ENCODE measurements at regions not wholly inside any gene's neighbourhood (a gene's known extent, or its start where the extent isn't known, plus 50 kb on each side); places are given as distances from the start of the nearest gene placed in this dataset.
A peak's percentile ranks its signal among the peaks of the same experiment; 100 is the strongest.

DNA sequence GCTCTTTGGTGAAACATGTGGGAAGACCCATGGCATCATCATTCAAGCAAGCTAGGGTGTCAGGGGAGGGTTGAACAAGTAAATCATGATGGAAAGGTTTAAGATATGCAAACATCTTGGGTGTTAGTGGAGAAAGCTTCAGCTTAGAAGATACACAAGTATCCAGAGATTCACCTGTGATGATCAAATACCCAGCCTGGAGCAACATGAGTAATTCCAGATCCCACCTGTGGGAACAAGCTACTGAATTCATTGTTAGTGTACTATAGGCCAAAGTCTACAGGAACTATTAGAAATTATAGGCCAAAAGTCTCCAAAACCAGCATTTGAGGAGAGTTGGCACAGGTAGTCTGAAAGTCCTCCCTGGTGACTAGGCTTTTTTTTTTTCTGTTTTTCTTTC lies 499.9 kb downstream of the NUF2 start:
- no peak for DNase-seq

DNA sequence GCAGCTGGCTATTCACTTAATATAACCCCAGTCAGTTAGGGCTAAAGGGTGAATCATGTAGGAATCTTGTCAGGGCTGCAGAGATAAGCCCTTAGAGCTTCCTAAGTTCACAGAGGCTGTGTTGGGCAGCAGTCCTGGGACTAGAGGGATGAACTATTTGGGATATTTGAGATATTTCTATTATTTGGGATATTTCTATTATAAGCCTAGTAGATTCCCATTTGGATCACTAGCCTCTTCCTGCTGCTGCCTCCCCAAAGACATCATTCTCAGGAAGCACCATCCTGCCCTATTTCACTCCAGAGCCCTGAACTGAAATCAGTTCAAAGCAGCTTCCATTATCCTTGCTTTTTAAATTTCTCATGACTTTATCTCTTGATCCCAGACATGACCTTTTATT lies 501.3 kb downstream of the NUF2 start:
- no peak for DNase-seq

DNA sequence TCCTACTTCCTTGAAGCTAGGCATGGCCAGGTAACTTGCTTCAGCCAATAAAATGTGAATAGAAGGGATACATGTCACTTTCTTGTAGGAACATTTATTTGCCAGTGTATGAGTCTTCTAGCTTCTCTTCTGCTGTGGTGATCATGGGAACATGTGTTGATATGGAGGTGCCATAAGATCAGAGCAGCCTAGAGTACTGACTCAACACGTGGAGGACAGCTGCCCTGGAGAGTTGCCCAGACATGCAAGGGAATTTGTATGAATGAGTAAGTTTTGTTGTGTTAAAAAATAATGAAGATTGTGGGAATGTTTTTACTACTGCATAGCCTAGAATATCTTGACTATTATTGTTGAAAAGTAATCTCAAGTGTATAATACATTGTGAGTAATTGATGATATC lies 502.3 kb downstream of the NUF2 start:
- DNase-seq: no peak

DNA sequence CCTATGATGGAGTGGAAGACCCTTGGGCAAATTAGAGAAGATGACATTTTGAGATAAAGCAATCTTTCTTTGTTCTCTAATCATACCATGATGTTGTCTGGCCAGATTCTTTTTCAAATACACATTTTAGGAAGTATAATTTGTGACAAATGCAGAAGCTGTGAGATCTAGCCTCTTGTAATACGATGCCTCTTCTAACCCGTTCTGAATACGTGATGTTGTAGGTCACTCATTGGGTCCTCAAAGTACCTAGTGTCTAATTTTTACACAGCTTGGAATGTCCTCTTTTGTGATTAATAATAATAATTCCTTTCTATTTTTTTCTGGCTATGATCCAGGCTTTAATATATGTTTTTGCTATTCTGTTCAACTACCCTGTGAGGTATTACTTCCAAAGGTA lies 502.7 kb downstream of the NUF2 start:
- no peak for DNase-seq

DNA sequence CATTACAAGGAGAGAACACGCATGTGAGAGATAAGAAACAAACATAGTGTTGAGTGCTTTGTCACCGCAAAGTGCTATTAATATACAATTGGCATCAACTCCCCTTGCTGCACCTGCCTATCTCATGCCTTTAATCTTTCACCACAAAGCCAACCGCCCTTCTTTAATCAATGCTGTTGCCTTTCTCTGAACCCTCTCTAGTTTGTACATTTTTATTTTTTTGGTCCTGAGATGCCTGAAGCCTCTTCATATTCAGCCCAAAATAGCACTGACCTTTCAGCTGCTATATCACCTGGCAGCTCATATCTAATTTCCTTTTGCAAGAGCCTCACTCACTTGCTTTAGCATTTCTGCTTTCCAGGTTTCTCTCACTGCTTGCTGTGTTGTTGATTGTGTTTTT lies 504.7 kb downstream of the NUF2 start:
- DNase-seq: peak; percentile 96 to 98

DNA sequence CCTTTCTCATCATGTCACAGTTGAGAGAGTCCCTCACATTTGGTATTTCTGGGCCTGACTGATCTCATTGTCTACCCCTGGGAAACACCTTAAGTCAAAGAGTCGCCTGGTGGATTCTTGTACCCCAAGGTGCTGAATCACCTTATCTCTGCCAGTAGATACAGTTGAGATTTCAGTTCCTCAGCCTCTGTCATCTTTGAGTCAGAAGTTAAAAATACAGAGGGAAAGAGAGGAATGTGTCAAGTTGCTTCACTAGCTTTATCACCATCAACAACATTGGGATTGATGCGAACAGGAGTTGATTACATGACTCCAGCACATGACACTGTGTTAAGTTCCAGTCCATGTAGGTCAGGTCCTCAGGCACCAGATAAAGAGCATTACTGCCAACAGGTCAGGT lies 513.0 kb downstream of the NUF2 start:
- DNase-seq: no peak

DNA sequence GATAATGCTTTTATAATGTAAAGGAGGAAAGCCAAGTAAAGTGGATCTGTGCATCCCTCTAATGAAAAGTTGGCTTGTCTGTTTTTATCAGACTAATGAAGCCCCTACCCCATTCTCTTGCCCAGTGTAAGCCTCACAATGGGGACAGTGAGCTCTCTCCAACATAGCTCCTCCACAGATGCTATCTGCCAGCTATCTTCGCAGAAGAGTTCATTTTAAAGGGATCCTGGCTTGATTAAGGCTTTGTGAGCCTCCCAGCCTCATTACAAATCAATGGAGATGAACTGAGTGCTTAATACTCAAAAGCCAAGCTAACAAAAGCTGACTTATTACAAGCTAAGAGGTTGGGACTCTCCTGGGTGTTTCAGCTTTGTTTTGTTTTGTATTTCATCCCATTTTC lies 514.7 kb downstream of the NUF2 start:
- DNase-seq: no peak

DNA sequence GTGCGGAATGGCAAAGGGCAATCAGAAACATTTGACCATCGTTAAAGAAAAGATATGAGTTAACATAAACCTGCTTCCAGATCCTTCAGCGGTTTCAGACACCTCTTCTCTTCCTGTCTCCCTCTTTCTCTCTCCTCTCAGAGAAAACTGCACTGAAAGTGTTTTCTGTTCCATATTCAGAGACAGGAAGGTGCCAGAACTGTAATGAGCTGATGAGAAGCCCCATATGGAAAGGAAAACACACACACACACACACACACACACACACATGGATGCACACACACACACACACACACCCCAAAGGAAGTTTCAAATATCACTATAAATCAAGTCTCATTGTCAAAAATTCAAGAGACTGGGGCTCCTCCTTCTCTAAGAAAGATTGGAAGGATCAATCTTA lies 515.5 kb downstream of the NUF2 start:
- no peak for DNase-seq

DNA sequence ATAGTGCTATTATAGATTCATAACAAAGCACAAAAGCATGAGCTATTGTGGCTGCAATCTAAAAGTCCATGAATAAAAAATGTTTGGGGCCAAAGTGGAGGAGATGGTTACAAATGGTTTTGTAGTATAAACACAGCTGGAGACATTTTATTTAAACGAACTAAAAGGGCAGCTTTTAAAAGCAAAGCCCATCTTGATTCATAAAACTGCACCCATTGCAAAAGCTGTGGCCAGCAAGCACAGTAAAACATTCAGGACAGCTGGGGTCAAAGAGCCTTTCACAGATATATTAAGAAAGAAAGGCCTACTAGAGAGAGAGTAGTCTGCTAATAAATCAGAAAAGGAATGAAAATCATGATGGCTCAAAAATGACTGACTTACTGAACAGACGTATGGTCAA lies 520.8 kb downstream of the NUF2 start:
- no peak for DNase-seq

DNA sequence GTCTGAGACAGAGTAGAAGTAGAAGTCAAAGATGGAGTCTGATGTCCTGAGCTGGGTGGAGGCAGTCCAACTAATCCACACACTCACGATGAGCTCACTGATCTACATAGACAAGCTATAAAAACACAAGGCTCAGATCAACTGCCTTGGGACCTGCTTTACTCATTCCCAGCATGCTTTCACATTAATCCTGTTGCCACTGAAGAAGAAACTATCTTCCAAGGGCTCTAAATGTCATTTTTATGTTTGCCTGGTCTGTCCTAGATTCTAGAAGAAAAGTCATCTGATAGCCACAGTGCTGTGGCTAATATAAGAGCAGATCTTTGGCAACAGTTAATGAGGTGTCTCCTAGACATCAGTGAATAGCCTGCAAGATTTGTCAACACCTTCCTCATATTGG lies 522.7 kb downstream of the NUF2 start:
- no peak for DNase-seq

DNA sequence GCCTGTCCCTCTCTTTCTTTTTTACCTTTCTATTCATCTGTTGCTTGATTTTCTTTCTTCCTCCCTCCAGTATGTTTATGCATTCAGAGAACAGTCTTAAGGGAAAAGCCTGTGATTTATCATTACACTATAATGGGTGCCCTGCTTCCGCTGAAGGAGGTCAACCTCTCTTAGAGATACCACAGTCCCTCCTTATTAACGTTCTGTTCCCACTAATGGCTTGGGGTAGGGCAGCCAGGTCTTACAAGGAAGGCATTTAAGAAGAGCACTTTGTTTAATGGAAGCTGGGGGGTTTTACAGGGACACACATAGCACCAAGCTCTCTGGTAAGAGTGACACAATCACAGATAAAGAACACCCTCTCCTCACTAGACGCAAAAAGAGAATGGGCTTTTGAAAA lies 523.5 kb downstream of the NUF2 start:
- no peak for DNase-seq

DNA sequence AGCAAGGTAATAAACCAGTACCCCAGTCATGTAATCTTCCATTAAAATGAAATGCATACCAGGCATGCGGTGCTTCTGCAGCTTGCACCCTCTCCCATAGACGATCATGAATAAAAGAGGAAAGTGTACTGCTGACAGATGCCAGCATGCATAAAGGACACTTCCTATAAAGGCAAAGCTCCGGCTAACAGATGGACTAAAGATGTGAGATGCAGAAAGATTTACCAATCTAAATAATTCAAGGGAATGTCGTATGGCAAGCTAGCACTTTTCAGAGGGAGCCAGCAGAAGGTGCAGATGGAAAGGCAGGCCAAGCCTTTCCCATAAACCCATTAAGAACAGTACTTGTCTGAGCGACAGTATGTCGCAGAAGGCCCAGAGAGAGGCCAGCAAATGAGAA lies 542.0 kb downstream of the NUF2 start:
- DNase-seq: no peak

DNA sequence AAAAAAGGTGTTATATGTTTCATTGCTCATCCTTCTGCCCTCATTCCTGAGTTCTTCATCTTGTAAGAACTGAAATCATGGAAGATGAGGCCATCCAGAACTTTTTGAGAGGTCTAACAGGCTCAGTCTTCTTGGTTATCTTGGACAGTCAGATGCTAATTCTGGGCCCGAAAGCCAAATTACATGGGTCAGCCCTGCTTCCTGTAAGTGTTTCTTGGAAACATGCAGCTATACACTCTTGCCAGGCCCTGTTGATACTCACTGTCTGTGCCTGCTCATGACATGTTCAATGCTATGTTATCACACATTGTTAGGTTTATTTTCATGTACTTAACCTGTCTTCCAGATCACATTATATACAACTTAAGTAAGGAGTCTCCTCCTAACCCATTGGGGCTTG lies 542.5 kb downstream of the NUF2 start:
- no peak for DNase-seq

DNA sequence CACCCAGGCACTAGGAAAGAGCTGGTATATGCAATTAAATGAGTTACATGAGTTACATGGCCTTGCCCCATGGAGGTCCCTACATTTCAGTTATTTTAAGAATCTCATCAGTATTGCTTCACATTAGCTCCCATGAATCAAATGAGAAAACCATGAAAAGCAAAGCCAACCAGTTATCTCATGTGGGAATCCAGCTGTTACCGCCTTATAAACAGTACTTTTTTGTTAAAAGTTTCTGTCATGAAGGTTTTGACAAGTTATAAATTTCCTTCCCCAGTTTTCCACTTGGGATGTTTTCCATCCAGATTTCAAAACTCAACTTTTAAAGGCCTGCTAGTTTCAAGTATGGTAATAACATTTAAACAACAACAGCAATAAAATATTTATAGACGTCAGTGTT lies 544.8 kb downstream of the NUF2 start:
- no peak for DNase-seq

DNA sequence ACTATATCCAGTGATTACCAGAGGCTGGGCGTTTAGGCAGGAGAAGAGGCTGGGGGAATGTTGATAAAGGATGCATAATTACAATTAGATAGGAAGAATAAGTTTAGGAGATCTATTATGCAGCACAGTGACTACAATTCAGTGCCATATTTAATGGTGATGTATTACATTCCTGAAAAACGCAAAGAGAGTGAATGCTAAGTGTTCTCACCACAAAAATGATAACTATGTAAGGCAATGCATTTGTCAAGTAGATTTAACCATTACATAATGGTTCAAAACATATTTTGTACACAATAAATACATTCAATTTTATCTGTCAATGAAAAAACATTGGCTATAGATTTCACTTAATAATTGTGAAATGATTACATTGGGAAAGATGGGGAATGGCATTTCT lies 548.9 kb downstream of the NUF2 start:
- DNase-seq: no peak

DNA sequence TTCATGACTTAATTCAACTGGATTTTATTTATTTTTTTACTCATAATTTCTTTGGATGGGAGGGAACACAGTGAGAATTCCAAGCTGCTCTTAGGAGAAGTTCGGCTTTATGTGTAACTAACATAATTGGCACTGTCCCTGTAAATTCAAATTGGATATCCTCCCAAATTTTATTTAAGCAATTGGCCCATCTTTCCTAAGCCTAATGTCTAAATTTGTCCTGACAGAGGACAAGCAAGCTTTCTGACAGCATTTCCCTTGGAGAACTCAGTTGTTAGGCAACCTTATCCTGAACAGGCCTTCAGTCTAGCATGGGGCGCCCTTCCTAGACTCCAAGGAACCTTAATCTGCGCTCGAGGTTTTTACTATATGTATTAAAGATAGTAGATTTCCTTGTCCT lies 550.3 kb downstream of the NUF2 start:
- DNase-seq: no peak

DNA sequence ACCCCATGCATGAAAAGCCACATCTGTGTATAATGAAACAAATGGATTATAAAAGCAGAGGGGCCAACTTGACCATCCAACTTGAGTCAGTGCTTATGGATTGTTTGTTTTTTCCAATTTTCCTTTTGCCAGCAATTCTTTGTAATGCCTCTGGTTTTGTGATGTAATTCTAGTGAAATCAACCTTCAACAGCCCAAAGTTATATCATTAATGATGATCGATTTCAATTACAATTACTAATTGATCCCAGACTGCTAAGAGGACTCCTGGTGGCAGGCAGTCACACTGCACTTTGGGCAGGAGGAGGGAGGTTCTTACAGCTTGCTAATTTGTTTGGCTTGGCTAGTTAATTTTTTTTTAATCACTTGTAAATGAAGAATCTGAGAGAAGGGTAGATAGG lies 552.3 kb downstream of the NUF2 start:
- DNase-seq: no peak

DNA sequence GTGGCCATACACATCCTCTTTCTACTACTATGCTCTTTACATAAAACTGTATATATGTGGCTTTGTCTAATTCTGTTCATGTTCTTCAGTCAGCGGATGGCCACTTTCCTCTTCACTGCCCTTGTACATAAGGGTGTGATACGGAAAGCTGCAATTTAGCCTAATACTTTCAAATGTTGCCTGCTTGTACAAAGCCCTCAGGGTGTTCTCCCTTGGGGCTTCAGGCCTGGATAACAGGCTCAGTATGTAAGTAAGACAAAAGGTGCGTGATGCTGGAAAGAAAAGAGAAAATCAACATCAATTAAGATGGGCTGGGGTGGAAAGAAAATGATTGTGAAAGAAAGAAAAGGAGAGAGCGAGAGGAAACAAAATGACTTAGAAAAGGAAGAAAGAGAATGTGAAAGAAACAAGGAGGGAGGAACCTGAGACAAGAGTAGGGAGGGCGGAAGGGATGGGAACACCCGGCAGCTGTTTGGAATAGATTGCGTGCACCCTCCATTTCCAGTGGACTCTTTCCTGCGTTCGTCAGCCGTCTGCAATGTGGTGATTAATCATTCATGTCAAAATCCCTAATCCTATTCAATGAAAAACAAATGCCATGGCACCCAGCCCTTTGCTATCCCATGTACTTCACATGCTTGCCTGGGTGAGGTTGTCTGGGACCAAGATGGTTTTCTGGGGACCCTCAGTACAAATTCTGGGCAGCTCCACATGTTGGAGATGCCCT lies 553.6 kb downstream of the NUF2 start:
- peak in 1 of 2 experiments; percentile 52 for DNase-seq

DNA sequence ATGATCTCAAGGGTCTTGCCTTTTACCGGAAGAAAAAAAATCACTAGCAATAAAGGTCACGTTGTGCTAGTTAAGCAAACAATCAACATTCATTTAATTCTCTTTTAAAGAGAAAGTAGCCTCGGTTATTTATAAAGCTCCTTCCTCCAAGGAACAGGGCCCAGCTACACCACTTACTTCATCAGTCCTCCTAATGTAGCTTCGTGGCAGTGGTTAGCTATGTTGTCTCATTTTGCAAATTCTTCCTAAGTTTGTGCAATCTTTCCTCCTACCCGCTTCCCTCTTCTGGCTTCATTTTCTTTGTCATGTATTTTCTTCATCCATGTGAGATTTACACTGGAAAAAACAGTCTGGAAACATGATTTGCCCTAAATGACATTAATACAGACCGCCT lies 554.2 kb downstream of the NUF2 start:
- DNase-seq: no peak

DNA sequence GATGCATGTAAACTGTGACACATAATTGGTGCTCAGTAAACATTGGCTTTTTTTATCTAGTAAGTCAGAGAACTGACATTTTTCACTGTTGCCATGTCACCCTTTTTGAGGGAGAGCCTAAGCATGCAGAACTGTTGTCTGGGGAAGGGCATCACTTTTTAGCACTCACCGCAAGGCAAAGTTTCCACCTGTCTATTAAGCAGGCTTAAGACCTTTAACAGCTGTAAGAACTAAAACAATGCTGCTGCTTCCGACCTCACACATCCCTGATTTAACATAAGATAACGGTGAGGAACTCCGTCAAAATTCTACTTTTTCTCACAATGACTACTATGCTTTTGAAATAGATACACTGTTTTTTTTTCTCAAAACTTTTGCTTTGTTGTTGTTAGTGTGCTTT lies 554.8 kb downstream of the NUF2 start:
- no peak for DNase-seq

DNA sequence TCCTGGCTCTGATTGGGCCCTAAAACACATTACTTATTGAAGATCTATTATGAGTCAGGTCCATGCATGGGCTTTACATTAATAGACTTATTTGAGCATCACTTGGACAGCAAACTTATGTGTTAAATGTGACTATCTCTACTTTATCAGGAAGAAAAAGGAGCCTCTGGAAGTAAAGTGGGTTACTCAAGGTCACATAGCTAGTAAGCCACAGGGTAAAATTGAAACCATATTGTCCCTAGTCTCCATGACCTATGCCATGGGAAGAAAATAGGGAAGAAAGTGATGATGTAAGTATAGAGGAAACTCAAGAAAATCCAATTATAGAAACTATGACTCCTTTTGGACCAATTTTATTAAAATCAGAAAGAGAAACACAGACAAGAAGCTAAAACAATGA lies 555.3 kb downstream of the NUF2 start:
- no peak for DNase-seq

DNA sequence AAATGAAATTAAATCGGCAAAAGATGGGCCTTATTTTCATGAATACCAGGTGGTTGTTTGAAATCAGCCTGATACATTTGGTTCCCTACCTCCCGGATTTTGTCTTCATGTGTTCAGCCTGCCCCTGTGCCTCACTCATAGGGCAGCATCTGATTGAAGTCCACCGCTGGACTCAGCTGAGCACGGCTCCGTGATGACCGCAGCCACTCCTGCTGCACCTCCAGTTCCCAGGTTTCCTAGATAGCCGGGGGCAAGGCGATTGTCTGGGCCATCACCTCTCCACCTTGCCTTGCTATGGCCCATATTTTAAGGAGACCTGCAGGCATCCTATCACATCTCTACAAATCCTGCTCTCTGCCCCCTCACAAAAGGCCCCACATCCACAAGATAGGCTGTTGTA lies 563.8 kb downstream of the NUF2 start:
- DNase-seq: no peak

DNA sequence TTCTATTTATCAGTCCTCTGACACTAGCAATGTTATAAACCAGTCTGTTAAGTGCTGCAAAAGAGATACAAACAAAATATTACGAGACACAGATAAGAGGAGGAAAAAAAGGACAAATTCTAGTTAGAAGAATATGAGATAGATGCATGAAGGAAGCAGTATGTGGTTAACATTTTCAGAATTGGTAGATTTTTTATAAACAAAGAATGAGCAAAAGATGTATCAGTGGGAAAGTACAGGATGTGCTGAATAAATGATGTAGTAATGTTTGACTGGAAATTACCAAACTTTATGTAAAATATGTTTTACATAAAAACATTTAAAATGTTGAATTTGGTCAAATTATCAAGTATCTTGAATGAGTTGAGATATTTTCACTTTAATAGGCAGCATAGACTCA lies 574.2 kb downstream of the NUF2 start:
- DNase-seq: no peak

DNA sequence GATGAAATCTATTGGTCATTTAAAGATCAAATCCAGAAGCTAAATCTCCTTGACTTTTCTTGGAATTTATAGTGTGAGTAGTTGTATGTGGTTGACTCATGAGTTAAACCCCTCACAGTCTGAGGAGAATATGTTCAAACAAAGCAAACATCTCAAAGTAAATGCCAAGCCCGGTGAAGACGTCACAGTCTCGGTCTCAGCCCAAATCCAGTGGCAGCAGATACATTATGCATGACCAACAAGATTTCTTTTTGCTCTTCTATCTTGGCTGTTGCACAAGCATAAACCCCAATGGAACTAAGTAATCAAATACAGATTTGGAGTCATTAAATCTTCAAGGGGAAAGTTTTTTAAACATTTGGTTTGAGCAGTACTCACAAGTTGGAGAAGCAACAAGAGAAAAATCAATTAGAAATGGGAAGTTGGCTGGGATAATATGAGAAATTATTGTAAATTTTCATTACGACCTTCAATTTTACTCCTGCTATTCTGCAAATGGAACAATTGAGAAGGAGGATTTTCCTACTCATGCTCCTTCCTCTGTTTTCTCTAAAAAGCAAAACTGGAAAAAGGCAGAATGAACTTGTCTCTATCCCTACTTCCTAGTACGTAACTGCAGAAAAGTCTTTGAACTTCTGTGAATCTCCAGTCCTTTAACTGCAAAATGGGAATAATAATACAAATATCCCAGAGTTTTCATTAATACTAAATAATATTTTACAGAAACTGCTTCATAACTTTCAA lies 575.8 kb downstream of the NUF2 start:
- no peak for DNase-seq

DNA sequence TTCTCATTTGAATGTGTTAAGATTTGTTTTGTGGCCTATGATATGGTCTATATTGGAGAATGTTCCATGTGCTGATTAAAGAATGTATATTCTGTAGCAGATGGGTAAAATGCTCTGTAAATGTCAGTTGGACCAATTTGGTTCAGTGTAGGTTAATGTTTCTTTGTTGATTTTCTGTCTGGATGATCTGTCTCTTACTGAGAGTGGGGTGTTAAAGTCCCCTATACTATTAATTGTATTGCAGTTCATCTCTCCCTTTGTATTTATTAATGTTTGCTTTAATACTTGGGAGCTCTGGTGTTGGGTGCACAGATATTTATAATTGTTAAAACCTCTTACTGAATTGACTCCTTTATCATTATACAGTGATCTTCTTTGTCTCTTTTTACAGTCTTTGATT lies 584.5 kb downstream of the NUF2 start:
- DNase-seq: no peak
